OCI-LY1 (cell line): ENCODE measurements at regions not wholly inside any gene's neighbourhood (a gene's known extent, or its start where the extent isn't known, plus 50 kb on each side); places are given as distances from the start of the nearest gene placed in this dataset.

Experiments used
- H2AFZ ChIP-seq: fragments of 200-600 bp; sonication (generic), shearing (Covaris generic); 2 replicates; pipeline ENCODE4 v1.6.0; 2014; ENCODE audit warnings: antibody characterized with exemption, mild to moderate bottlenecking, low read length
- H3F3A ChIP-seq: fragments of 200-600 bp; sonication (generic), shearing (Covaris generic); 2 replicates; pipeline ENCODE4 v1.6.0; 2014; ENCODE audit warnings: mild to moderate bottlenecking, antibody characterized with exemption, low read length, moderate library complexity; ENCODE audit not compliant: insufficient read depth
- H3K27ac ChIP-seq: fragments of 200-600 bp; sonication (generic); 2 replicates; pipeline ENCODE4 v1.5.1; 2014; ENCODE audit warnings: low read length, mixed run types, mild to moderate bottlenecking, low read depth; ENCODE audit not compliant: poor library complexity, severe bottlenecking
- H3K27me3 ChIP-seq: fragments of 200-600 bp; sonication (generic); 2 replicates; pipeline ENCODE4 v1.6.0; 2014; ENCODE audit warnings: antibody characterized with exemption, mild to moderate bottlenecking, low read length, moderate library complexity; ENCODE audit not compliant: insufficient read depth
- H3K36me3 ChIP-seq: fragments of 200-600 bp; sonication (generic); 2 replicates; pipeline ENCODE4 v1.6.1; 2014; ENCODE audit warnings: mild to moderate bottlenecking, antibody characterized with exemption, low read length, moderate library complexity, mixed read lengths; ENCODE audit not compliant: insufficient read depth
- H3K4me1 ChIP-seq: fragments of 200-600 bp; sonication (generic); 2 replicates; pipeline ENCODE4 v1.5.1; 2014; ENCODE audit warnings: mild to moderate bottlenecking, low read length, moderate library complexity; ENCODE audit not compliant: insufficient read depth, severe bottlenecking
- H3K4me2 ChIP-seq: fragments of 200-600 bp; sonication (generic), shearing (Covaris generic); 2 replicates; pipeline ENCODE4 v1.6.1; 2014; ENCODE audit warnings: low read length
- H3K4me3 ChIP-seq: fragments of 200-600 bp; sonication (generic); 2 replicates; pipeline ENCODE4 v1.5.1; 2014; ENCODE audit warnings: low read length, low read depth, mild to moderate bottlenecking, mixed read lengths; ENCODE audit not compliant: poor library complexity, severe bottlenecking
- H3K79me2 ChIP-seq: fragments of 200-600 bp; shearing (Covaris generic); 2 replicates; pipeline ENCODE4 v1.6.1; 2016; ENCODE audit warnings: mixed run types, low read length, mixed read lengths; ENCODE audit not compliant: insufficient read depth
- H3K9ac ChIP-seq: fragments of 200-600 bp; sonication (generic), shearing (Covaris generic); 2 replicates; pipeline ENCODE4 v1.6.1; 2014; ENCODE audit warnings: mild to moderate bottlenecking, low read length, mixed read lengths
- H3K9me2 ChIP-seq: fragments of 200-600 bp; sonication (generic), shearing (Covaris generic); 2 replicates; pipeline ENCODE4 v1.6.1; 2014; ENCODE audit warnings: low read depth, mild to moderate bottlenecking, low read length, mixed read lengths
- H3K9me3 ChIP-seq: fragments of 200-600 bp; shearing (Covaris generic); 2 replicates; pipeline ENCODE4 v1.6.1; 2014; ENCODE audit warnings: low read length, mixed read lengths
- H4K20me1 ChIP-seq: fragments of 200-600 bp; sonication (generic), shearing (Covaris generic); 2 replicates; pipeline ENCODE4 v1.6.0; 2016; ENCODE audit warnings: mild to moderate bottlenecking, low read length; ENCODE audit not compliant: insufficient read depth
- EZH2 ChIP-seq: fragments of 200-600 bp; sonication (generic), shearing (Covaris generic); IDR thresholded peaks from 2 replicates; pipeline ENCODE4 v1.8.0; 2017; ENCODE audit warnings: borderline replicate concordance, mixed run types, mild to moderate bottlenecking, antibody characterized with exemption, low read length, moderate library complexity, mixed read lengths
- TF ChIP-seq, protein P1 (sequence below): fragments of 200-600 bp; sonication (generic), shearing (Covaris generic); IDR thresholded peaks from 2 replicates; pipeline ENCODE4 v1.5.1; 2017; ENCODE audit warnings: mild to moderate bottlenecking, antibody characterized with exemption, low read length, moderate library complexity, mixed read lengths

DNA sequence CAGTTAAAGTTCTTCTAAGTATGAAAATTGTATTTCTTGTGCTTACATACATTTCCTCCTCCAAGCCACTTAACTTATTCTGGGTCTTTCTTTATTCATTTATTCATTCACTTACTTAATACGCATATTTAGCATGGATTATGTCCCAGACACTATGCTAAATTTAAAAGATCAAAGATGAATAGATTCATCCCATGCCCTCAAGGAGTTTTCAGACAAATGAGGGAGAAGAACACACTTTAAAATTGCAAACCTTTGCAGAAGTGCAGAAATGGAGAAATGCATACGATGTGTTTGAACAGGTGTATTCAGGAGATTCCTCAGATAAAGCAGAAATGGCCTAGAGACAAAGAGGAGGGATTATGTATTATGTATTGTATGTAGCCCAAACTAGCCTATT, 298.7 kb upstream of the SOX11 start:
- no peak for TF ChIP-seq EZH2
- TF ChIP-seq, protein P1, sequence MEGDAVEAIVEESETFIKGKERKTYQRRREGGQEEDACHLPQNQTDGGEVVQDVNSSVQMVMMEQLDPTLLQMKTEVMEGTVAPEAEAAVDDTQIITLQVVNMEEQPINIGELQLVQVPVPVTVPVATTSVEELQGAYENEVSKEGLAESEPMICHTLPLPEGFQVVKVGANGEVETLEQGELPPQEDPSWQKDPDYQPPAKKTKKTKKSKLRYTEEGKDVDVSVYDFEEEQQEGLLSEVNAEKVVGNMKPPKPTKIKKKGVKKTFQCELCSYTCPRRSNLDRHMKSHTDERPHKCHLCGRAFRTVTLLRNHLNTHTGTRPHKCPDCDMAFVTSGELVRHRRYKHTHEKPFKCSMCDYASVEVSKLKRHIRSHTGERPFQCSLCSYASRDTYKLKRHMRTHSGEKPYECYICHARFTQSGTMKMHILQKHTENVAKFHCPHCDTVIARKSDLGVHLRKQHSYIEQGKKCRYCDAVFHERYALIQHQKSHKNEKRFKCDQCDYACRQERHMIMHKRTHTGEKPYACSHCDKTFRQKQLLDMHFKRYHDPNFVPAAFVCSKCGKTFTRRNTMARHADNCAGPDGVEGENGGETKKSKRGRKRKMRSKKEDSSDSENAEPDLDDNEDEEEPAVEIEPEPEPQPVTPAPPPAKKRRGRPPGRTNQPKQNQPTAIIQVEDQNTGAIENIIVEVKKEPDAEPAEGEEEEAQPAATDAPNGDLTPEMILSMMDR, result no peak

DNA sequence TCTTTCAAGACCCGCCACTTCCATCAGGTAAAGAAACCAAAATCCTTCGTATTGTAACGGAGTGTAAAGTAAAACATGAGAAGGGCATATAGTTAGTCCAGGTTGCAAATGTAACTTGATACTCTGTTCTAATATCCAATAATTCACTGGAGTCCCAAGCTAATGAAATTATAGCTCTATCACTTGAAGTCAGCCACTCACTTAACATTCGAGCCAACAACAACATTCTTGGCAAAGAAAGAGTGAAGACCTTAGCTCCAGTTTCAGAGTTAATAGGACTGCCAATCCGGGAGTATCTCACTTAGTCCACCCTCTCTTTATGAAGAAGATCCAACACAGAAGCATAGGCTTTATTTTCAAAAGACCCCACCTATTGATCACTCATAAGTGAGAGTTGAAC, 298.0 kb upstream of the SOX11 start:
- no peaks in the 10 kb centered on the region for H3F3A ChIP-seq
- H2AFZ ChIP-seq, result no peak overlapping the region
- H3K27me3 ChIP-seq, result no peaks in the 10 kb centered on the region
- H4K20me1 ChIP-seq, result no peaks in the 10 kb centered on the region
- no peak overlapping the region for H3K9ac ChIP-seq
- no peaks in the 10 kb centered on the region for H3K9me2 ChIP-seq
- H3K9me3 ChIP-seq, result no peaks in the 10 kb centered on the region
- H3K4me3 ChIP-seq, result no peak overlapping the region
- H3K79me2 ChIP-seq, result no peaks in the 10 kb centered on the region
- TF ChIP-seq, protein P1, result no peak
- no peak for TF ChIP-seq EZH2
- H3K4me1 ChIP-seq, result no peaks in the 10 kb centered on the region
- H3K36me3 ChIP-seq, result no peaks in the 10 kb centered on the region
- no peak overlapping the region for H3K27ac ChIP-seq
- no peak overlapping the region for H3K4me2 ChIP-seq

More for the DNA sequence above, 298.7 kb upstream of the SOX11 start:
- Histone ChIP-seq H3K9me3 (no peaks in the 10 kb centered on the region), H3K27ac (no peak overlapping the region), H3K4me2 (no peak overlapping the region), H3K4me3 (no peak overlapping the region), H3K9ac (no peak overlapping the region), H3K36me3 (no peaks in the 10 kb centered on the region), H2AFZ (no peak overlapping the region), H3F3A (no peaks in the 10 kb centered on the region), H4K20me1 (no peaks in the 10 kb centered on the region), H3K79me2 (no peaks in the 10 kb centered on the region), H3K9me2 (no peaks in the 10 kb centered on the region), H3K27me3 (no peaks in the 10 kb centered on the region), H3K4me1 (no peaks in the 10 kb centered on the region)

DNA sequence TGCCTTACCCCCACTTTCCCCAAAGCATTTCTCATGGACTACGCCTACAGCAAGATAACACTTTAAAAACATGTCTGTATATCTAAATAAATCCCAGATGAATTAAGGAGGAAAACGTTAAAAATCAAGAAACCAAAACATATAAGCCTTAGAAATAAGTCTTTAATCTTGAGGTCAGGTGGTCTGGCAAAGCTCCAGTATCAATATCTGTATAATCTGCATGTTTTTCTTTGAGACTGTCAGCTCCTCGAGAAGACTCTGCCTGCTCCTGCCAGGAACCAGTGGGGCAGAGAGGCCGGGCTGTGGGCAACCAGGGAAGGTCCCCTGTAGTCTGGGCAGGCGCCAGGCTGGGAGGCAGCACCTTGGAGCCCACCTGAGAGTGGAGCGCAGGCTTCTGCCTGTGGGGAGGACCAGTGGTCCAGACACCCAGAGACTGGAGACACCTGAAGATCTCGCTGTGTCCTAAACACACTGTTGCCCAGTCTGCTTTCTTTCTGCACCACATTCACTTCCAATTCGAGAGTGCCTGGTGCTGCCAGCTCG, 291.0 kb upstream of the SOX11 start:
- Histone ChIP-seq H3K36me3 (no peaks in the 10 kb centered on the region), H3K4me3 (no peak overlapping the region), H3K79me2 (no peaks in the 10 kb centered on the region), H2AFZ (no peak overlapping the region), H3K4me2 (no peak overlapping the region), H3K27ac (no peak overlapping the region), H3K9me2 (no peaks in the 10 kb centered on the region), H3F3A (no peaks in the 10 kb centered on the region), H4K20me1 (no peaks in the 10 kb centered on the region), H3K9ac (no peak overlapping the region), H3K27me3 (no peaks in the 10 kb centered on the region), H3K4me1 (no peaks in the 10 kb centered on the region), H3K9me3 (no peaks in the 10 kb centered on the region)
- TF ChIP-seq EZH2, result no peak
- TF ChIP-seq, protein P1, result no peak
